NCI-H2196 (cell line): ENCODE measurements at regions not wholly inside any gene's neighbourhood (a gene's known extent, or its start where the extent isn't known, plus 50 kb on each side); places are given as distances from the start of the nearest gene placed in this dataset.
"Not testable (repeated sequence)": the region's sequence is repeated elsewhere in the genome, so short reads cannot be mapped to it uniquely, and the experiment has no call there.

Experiments
- DNase-seq: peaks from one replicate; lab custom pipeline; 2025; ENCODE audit not compliant: unreplicated experiment; lab: John Stamatoyannopoulos, UW

GRCh38 chr3:74288761-74289160 is 325.7 kb downstream of the CNTN3 start:
- DNase-seq = no peak

DNA sequence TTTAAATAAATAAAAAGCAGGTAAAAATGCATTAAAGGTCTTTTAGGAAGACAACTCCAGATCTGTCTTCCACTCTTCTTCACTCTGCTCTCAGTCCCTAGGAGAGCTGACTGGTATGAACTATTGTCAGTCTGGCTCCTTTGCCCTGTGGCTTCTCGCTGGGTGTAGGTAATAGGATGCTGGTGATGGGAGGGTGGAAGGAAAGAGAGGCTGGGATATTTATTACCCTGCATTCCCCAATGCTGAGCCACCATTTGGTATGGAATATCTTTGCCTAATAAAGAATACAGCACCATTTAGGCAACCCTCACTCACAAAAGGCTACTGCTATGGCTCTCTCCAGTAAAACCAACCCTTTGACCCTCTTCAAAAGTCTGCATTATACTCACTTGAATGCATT is 326.9 kb downstream of the CNTN3 start:
- DNase-seq = no peak

- no peak for DNase-seq
Measured at GRCh38 chr3:74282202-74282601, 332.3 kb downstream of the CNTN3 start.

DNA sequence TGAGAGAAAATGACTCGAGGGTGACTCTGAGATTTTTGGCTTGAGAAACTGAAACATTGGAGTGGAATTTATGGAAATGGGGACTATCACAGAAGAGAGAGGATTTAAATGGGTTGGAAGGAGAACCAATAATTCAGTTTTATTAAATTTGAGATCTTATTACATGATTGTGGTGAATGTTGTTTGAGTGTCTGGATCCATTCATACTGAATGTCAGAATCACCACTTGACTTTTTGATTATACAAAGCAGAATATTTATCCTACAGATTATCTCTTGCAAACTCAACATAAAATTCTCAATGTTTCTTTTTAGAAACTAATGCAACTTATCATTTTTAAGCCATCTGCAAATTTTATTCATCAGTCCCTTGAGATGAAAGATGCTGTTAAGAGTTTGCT is 332.8 kb downstream of the CNTN3 start:
- DNase-seq = no peak

- DNase-seq = no peak
Measured at GRCh38 chr3:74273555-74274402, 340.7 kb downstream of the CNTN3 start.

GRCh38 chr3:74273091-74273490 is 341.4 kb downstream of the CNTN3 start:
- DNase-seq = no peak

GRCh38 chr3:74271541-74271940 is 342.9 kb downstream of the CNTN3 start:
- no peak for DNase-seq

DNA sequence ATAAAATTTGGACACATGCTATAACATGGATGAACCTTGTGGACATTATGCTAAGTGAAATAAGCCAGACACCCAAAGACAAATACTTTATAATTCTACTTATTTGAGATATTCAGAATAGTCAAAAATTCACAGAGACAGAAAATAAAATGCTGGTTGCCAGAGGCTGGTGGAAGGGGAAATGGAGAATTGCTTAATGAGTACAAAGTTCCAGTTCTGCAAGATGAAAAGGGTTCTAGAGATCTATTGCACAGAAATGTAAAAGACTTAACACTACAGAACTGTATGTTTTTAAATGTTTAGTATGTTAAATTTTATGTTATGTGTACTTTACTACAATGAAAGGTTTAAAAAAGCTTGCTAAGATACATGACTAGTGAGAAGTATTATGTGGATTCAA is 344.8 kb downstream of the CNTN3 start:
- DNase-seq = no peak

DNA sequence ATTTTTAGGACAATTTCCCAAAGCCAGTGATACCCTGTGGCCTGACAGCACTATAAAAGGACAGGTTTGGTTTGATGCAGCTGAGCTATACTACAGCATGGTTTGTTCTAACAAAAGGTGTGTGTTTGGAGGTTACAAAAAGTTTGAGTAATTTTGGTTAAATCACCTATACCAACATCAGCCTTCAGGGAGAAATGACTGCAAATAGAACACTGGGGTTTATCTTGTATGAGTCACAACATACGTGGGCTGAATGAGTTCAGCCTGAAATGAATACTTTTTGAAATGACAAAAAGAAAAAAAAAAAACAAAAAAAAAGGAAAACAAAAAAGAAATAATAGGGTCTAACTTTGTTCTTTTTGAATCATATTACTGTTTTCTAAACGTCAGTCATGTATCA is 345.7 kb downstream of the CNTN3 start:
- DNase-seq = no peak

DNA sequence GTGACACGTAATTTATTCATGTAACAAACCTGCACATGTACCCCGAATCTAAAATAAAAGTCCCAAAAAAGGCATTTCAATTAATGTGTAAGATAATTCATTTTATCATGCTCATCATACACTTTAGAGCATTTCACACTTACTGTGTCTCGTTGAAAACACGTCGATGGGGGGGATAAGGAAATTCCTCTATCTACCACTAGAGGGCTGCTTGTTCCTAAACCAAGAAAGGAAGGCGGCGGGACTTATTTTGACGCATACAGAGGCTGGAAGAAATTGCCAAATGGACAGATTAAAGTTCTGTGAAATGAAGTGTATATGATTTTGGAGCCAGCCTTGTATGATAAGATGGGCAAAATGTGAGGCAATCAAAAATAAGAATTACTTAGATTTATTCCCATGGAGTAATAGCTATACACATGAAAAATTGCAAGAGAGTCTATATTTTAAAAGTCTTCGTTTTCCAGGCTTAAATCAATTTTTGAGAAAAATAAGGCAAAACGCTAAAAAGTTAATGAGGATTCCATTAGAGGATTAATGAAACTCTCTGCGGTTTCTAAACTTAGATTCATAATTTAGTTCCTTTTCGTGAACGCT is 346.8 kb downstream of the CNTN3 start:
- peak; percentile 13 for DNase-seq

- no peak for DNase-seq
Measured at GRCh38 chr3:74267131-74267530, 347.3 kb downstream of the CNTN3 start.

DNA sequence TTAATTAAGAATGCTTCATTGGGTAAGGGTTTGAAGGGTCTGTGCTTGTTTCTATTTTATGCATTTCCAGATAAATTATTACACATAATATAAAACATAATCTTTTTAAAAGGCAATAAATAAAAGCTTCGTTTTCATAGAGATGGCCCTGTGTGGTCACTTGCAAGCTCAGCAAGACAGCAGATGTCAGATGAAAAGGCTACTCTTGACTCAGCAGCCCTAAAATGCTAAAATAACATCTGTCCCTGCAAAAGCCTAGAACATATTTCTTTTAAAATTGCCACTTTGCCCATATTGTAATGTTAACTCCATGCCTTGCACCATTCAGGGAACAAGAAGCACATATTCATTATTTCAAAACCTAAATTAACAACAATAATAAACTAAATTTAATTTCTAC is 349.4 kb downstream of the CNTN3 start:
- DNase-seq = no peak

DNA sequence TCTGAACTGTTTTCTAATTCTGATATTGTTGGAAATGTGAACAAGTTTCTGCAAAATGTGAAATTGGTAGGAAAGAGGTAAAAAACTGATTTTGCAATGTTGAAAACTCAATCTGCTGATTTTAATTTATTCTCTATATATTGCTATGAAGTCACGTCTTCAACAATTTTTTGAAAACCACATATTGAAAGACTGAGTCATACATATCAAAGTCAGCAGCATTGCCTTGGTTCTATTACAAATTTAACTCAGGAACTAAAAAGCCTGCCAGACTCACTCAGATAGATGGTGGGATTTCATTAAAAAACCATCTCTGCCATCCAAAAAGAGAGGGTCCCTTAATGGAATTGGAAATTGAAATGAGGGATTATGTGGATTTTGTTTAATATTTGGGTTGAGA is 351.4 kb downstream of the CNTN3 start:
- DNase-seq = no peak

DNA sequence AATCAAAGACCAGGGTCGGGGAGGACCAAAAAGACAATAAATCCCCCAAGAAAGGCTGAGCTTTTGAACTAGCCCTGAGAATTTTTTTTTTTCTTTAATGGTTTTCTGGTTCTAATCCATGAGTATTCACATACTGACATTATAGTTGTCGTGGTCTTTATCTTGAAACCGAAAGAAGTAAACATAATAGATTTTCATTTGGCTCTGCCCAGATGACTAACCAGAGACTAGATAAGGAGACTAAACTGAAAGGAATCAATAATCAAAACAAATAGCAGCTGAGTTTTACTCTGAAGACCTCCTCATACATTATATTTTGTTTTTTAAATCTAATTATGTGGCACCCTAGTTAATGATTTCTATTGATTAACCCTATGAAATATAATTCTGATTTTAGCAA is 381.4 kb downstream of the CNTN3 start:
- no peak for DNase-seq

- no peak for DNase-seq
Measured at GRCh38 chr3:74217467-74217866, 397.0 kb downstream of the CNTN3 start.

DNA sequence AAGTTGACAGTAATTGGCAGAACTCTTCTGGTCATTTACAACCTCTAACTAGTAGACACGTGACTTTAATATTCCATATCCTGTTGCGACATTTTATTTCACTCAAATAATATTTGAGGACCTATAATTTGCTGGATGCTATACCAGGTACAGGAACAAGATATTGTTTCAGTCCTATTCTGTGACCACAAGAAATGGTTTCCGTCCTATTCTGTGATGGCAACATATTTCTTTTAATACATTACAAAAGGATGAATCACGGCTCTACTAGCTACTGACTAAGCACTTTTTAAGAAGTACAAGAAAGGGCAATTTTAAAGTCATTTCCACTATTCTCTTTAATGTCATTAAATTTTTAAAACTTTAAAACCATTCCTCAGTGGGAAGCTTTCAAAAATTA is 400.2 kb downstream of the CNTN3 start:
- no peak for DNase-seq

- no peak for DNase-seq
Measured at GRCh38 chr3:74210739-74211138, 403.7 kb downstream of the CNTN3 start.

DNA sequence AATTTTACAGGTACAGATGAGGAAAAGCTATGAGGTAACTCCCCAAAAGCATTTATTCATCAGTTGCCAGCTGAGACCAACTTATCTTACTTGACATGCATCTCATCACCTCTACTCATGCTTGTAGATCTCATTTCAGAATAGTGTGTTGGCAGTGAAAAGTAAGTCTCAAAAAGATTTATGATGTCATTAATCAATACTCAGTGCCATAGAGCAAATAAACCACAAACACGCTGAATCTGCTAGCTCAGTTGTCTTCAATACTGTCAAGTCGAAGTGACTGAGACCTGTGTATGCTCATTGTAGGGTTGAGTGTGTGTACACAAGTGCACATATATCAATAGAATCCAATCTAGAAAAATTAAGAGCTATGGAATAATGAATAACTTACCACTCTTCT is 413.5 kb downstream of the CNTN3 start:
- DNase-seq = no peak

- not testable (repeated sequence) for DNase-seq
Measured at GRCh38 chr3:74178664-74179063, 435.8 kb downstream of the CNTN3 start.

DNA sequence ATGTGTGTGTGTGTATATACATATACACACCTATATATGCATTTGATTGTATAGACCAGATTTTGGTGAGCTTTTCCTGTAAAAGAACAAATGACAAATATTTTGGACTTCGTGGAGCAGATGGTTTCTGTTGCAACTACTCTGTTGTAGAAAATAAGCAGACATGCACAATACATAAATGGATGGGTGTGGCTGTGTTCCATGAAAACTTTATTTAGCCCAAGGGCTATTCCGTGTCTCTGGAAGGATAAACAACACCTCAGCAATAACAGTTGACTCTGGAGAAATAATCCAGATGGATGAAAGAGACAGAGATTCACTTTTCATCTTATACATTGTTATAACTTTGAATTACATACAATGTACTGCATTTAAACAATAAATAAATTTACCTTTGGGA is 441.4 kb downstream of the CNTN3 start:
- no peak for DNase-seq

DNA sequence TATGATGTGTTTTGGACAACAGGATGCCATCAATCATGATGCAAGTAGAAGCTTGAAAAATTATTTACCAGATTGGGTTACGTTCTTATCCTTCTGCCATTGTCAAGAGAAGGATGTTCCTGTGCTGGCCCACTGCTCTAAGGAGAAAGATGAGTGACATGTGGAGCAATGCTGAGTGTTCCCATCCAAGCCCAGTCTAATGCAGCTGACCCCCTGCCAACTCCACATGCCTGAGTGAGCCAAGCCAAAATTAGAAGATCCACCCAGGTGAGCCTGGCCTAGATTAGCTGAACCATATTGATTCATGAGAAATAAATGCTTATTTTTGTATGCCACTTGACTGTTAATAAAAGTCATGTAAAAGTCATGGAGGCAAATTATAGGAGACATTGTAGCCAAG is 446.5 kb downstream of the CNTN3 start:
- DNase-seq = no peak

DNA sequence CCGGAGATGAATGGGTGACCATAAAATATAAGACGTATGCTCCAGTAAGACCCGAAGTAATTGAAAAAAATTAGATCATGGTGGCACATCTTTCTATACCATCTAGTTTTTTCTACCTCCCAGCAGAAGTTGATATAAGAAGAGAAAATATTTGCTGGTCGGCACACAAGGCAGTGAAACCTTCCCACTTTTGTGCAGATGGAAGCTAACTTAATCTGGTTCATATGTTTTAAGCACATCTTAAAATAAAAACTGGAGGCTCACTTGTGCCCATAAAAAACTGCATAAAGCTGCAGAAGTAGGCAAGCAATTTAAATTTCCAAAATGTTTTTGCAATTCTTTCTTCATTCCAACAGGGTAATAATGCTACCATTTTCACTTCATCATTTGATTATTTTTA is 449.2 kb downstream of the CNTN3 start:
- no peak for DNase-seq

- no peak for DNase-seq
Measured at GRCh38 chr3:74149466-74149865, 465.0 kb downstream of the CNTN3 start.
